Neural cell (in vitro differentiated cells): ENCODE measurements at regions not wholly inside any gene's neighbourhood (a gene's known extent, or its start where the extent isn't known, plus 50 kb on each side); places are given as distances from the start of the nearest gene placed in this dataset.

Source experiments
- EP300 ChIP-seq: fragments of 450-650 bp; conservative IDR thresholded peaks from 2 replicates; pipeline ENCODE4 v1.6.1; 2014; ENCODE audit warnings: antibody characterized with exemption, mild to moderate bottlenecking, moderate library complexity; ENCODE audit not compliant: poor library complexity, severe bottlenecking
- EZH2 ChIP-seq: fragments of 200-600, 300-800 bp; shearing (Covaris generic), sonication (generic); IDR thresholded peaks from 2 replicates; pipeline ENCODE4 v1.6.1; 2014; ENCODE audit warnings: antibody characterized with exemption, low read length, borderline replicate concordance, mild to moderate bottlenecking; ENCODE audit not compliant: insufficient read depth, poor library complexity, severe bottlenecking
- RAD21 ChIP-seq: fragments of 450-650 bp; conservative IDR thresholded peaks from 2 replicates; pipeline ENCODE4 v1.6.1; 2014; ENCODE audit warnings: antibody characterized with exemption, mild to moderate bottlenecking, moderate library complexity
- TAF1 ChIP-seq: IDR thresholded peaks from 2 replicates; pipeline ENCODE4 v1.6.1; 2012; ENCODE audit warnings: low read depth
- TF ChIP-seq, protein P1 (sequence below): fragments of 450-650 bp; IDR thresholded peaks from 2 replicates; pipeline ENCODE4 v1.5.1; 2014; ENCODE audit warnings: antibody characterized with exemption, mild to moderate bottlenecking, moderate library complexity; ENCODE audit not compliant: poor library complexity, severe bottlenecking

DNA sequence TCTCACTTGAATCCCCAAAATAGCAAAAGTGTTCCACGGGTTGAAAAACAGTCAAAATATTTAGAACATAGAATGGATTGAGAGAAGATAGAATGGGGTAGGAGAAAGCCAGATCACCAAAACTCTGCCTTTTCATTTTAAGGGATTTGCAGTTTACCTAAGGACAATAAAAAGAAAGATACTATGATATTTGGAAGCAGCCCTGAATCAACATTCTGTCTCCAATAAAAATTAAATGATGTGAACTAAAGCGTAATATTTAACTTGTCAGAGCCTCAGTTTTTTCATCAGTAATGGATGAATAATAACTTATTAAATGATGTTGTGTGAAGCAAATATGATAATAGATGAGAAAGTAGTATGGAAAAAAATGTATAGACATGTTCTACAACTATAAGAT, 100.2 kb upstream of the REG3G start:
- TF ChIP-seq, protein P1, sequence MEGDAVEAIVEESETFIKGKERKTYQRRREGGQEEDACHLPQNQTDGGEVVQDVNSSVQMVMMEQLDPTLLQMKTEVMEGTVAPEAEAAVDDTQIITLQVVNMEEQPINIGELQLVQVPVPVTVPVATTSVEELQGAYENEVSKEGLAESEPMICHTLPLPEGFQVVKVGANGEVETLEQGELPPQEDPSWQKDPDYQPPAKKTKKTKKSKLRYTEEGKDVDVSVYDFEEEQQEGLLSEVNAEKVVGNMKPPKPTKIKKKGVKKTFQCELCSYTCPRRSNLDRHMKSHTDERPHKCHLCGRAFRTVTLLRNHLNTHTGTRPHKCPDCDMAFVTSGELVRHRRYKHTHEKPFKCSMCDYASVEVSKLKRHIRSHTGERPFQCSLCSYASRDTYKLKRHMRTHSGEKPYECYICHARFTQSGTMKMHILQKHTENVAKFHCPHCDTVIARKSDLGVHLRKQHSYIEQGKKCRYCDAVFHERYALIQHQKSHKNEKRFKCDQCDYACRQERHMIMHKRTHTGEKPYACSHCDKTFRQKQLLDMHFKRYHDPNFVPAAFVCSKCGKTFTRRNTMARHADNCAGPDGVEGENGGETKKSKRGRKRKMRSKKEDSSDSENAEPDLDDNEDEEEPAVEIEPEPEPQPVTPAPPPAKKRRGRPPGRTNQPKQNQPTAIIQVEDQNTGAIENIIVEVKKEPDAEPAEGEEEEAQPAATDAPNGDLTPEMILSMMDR, result no peak
- TF ChIP-seq TAF1 (no peak), RAD21 (no peak), EZH2 (no peak), EP300 (no peak)
